Mesenchymal stem cell (in vitro differentiated cells and primary cell): ENCODE measurements at regions not wholly inside any gene's neighbourhood (a gene's known extent, or its start where the extent isn't known, plus 50 kb on each side); places are given as distances from the start of the nearest gene placed in this dataset.

Experiments
- DNase-seq: peaks from one replicate; pipeline ENCODE4 v3.0.0-alpha.2; 2013
- H2AFZ ChIP-seq: one replicate; pipeline ENCODE4 v1.6.1; 2013; ENCODE audit warnings: low read depth, mild to moderate bottlenecking, control low read depth, inconsistent platforms, low read length, moderate library complexity
- H2AK5ac ChIP-seq: 2 replicates; pipeline ENCODE4 v1.6.1; 2013; ENCODE audit warnings: low read length, moderate library complexity, mild to moderate bottlenecking, inconsistent platforms; ENCODE audit not compliant: severe bottlenecking
- H2BK120ac ChIP-seq: one replicate; pipeline ENCODE4 v1.6.1; 2013; ENCODE audit warnings: low read depth, mild to moderate bottlenecking, inconsistent platforms, low read length, moderate library complexity
- H2BK12ac ChIP-seq, 2 experiments: one replicate each; pipeline ENCODE4 v1.6.1; 2013; ENCODE audit warnings: inconsistent platforms in 2 of 2, low read length in 2 of 2, mild to moderate bottlenecking in 2 of 2, moderate library complexity in 2 of 2, control low read depth in 1 of 2
- H2BK15ac ChIP-seq: one replicate; pipeline ENCODE4 v1.6.1; 2013; ENCODE audit warnings: mild to moderate bottlenecking, low read depth, inconsistent platforms; ENCODE audit not compliant: poor library complexity, severe bottlenecking
- H2BK5ac ChIP-seq: 2 replicates; pipeline ENCODE4 v1.6.1; 2013; ENCODE audit warnings: low read depth, mild to moderate bottlenecking, low read length, control low read depth, inconsistent platforms; ENCODE audit not compliant: poor library complexity, severe bottlenecking
- H3K14ac ChIP-seq, 2 experiments: one replicate each; pipeline ENCODE4 v1.6.1; 2013; ENCODE audit warnings: inconsistent platforms in 2 of 2, low read length in 2 of 2, control low read depth in 1 of 2, mild to moderate bottlenecking in 1 of 2, moderate library complexity in 1 of 2
- H3K18ac ChIP-seq, 2 experiments: one replicate each; pipeline ENCODE4 v1.6.1; 2013; ENCODE audit warnings: inconsistent platforms in 2 of 2, low read length in 2 of 2, control low read depth in 1 of 2, low read depth in 1 of 2, mild to moderate bottlenecking in 1 of 2
- H3K23ac ChIP-seq, 2 experiments: one replicate each; pipeline ENCODE4 v1.6.1; 2013; ENCODE audit warnings: inconsistent platforms in 2 of 2, low read length in 2 of 2, mild to moderate bottlenecking in 2 of 2, moderate library complexity in 2 of 2, control low read depth in 1 of 2
- H3K27ac ChIP-seq: 2 replicates; pipeline ENCODE4 v1.5.1; 2013; ENCODE audit warnings: mild to moderate bottlenecking, moderate library complexity, low read length, control low read depth, inconsistent platforms; ENCODE audit not compliant: poor library complexity, severe bottlenecking
- H3K27me3 ChIP-seq, 2 experiments: 2 replicates each; pipeline versions ENCODE4 v1.6.1 to v1.7.0; 2013; ENCODE audit warnings: low read length in 2 of 2, mild to moderate bottlenecking in 2 of 2, moderate library complexity in 2 of 2, control low read depth in 1 of 2, inconsistent platforms in 1 of 2; ENCODE audit not compliant: control insufficient read depth in 1 of 2, insufficient read depth in 1 of 2
- H3K36me3 ChIP-seq, 2 experiments: 2 replicates each; pipeline versions ENCODE4 v1.6.1 to v1.7.0; 2013; ENCODE audit warnings: low read length in 2 of 2, control low read depth in 1 of 2, inconsistent platforms in 1 of 2, low read depth in 1 of 2, mild to moderate bottlenecking in 1 of 2; ENCODE audit not compliant: insufficient read depth in 2 of 2, control insufficient read depth in 1 of 2
- H3K4ac ChIP-seq, 2 experiments: one replicate each; pipeline ENCODE4 v1.6.1; 2013; ENCODE audit warnings: inconsistent platforms in 2 of 2, low read length in 2 of 2, mild to moderate bottlenecking in 2 of 2, moderate library complexity in 2 of 2, control low read depth in 1 of 2, low read depth in 1 of 2
- H3K4me1 ChIP-seq: 2 replicates; pipeline ENCODE4 v1.6.1; 2013; ENCODE audit warnings: low read depth, low read length, control low read depth; ENCODE audit not compliant: control insufficient read depth, insufficient read depth
- H3K4me2 ChIP-seq: 2 replicates; pipeline ENCODE4 v1.6.1; 2013; ENCODE audit warnings: low read length, mild to moderate bottlenecking, inconsistent platforms; ENCODE audit not compliant: poor library complexity, severe bottlenecking
- H3K4me3 ChIP-seq, 2 experiments: 2 replicates each; pipeline versions ENCODE4 v1.5.1 to v1.7.0; 2013; ENCODE audit warnings: low read length in 2 of 2, mild to moderate bottlenecking in 2 of 2, control low read depth in 1 of 2, low read depth in 1 of 2; ENCODE audit not compliant: insufficient read depth in 1 of 2
- H3K79me1 ChIP-seq: replicated peaks from 2 replicates; pipeline ENCODE4 v1.6.1; 2013; ENCODE audit warnings: mild to moderate bottlenecking, control low read depth, low read length, inconsistent platforms; ENCODE audit not compliant: poor library complexity, severe bottlenecking
- H3K9ac ChIP-seq: 2 replicates; pipeline ENCODE4 v1.7.0; 2013; ENCODE audit warnings: mild to moderate bottlenecking, low read length, moderate library complexity
- H3K9me3 ChIP-seq: 2 replicates; pipeline ENCODE4 v1.7.0; 2013; ENCODE audit warnings: mild to moderate bottlenecking, low read length; ENCODE audit not compliant: control insufficient read depth
- H4K8ac ChIP-seq: one replicate; pipeline ENCODE4 v1.6.1; 2013; ENCODE audit warnings: inconsistent platforms, mild to moderate bottlenecking, low read length, moderate library complexity
- H4K91ac ChIP-seq: one replicate; pipeline ENCODE4 v1.6.1; 2013; ENCODE audit warnings: mild to moderate bottlenecking, low read length, inconsistent platforms
- WGBS: methylation state at CpG from one replicate; pipeline ENCODE4 v1.1.7; 2013; ENCODE audit warnings: mixed read lengths; 5-methylcytosine and 5-hydroxymethylcytosine counted together

DNA sequence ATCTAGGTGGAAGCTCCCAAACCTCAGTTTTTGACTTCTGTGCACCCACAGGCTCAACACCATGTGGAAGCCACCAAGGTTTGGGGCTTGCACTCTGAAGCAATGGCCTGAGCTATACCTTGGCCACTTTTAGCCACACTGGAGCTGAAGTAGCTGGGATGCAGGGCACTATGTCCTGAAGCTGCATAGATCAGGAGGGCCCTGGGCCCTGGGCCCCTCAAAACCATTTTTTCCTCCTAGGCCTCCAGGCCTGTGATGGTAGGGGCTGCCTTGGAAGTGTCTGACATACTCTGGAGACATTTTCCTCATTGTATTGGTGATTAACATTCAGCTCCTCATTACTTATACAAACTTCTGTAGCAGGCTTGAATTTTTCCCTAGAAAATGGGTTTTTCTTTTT, 273.7 kb downstream of the FGF9 start:
- Histone ChIP-seq H3K9ac (no peak overlapping the region), H3K79me1 (no peaks in the 10 kb centered on the region), H3K4me2 (no peak overlapping the region), H3K9me3 (peaks cover 21% of the 10 kb centered on the region), H2BK120ac (no peak overlapping the region), H4K8ac (no peak overlapping the region), H3K27ac (no peak overlapping the region), H2BK15ac (no peak overlapping the region), H3K14ac (no peak overlapping the region), H3K4ac (no peak overlapping the region), H2BK12ac (no peak overlapping the region), H3K27me3 (no peaks in the 10 kb centered on the region), H3K4me1 (no peaks in the 10 kb centered on the region), H2AFZ (no peak overlapping the region), H2AK5ac (no peak overlapping the region), H3K36me3 (no peaks in the 10 kb centered on the region), H4K91ac (no peak overlapping the region), H3K4me3 (no peak overlapping the region), H3K18ac (no peak overlapping the region), H2BK5ac (no peak overlapping the region), H3K23ac (no peak overlapping the region)
- no peak for DNase-seq

DNA sequence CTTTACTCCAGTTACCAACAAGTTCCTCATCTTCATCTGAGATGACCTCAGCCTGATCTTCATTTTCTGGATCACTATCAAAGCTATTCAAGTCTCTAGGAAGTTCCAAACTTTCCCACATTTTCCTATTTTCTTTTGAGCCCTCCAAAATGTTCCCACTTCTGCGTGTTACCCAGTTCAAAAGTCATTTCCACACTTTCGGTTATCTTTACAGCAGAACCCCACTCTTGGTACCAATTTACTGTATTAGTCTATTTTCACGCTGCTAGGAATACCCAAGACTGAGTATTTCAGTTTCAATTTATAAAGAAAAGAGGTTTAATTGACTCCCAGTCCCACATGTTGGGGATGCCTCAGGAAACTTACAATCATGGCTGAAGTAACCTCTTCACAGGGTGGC, 274.3 kb downstream of the FGF9 start:
- H4K91ac ChIP-seq = no peak overlapping the region
- no peak overlapping the region for H4K8ac ChIP-seq
- H3K79me1 ChIP-seq = no peaks in the 10 kb centered on the region
- no peak for DNase-seq
- no peak overlapping the region for H3K4me3 ChIP-seq
- H3K27me3 ChIP-seq = no peaks in the 10 kb centered on the region
- H3K27ac ChIP-seq = no peak overlapping the region
- H3K4me1 ChIP-seq = no peaks in the 10 kb centered on the region
- H2AFZ ChIP-seq = no peak overlapping the region
- no peak overlapping the region for H2BK15ac ChIP-seq
- no peak overlapping the region for H2BK12ac ChIP-seq
- H3K23ac ChIP-seq = no peak overlapping the region
- no peaks in the 10 kb centered on the region for H3K36me3 ChIP-seq
- H2AK5ac ChIP-seq = no peak overlapping the region
- H2BK120ac ChIP-seq = no peak overlapping the region
- 88% methylated on average over 2 of the region's 3 CpGs for WGBS
- H3K4ac ChIP-seq = no peak overlapping the region
- H2BK5ac ChIP-seq = no peak overlapping the region
- H3K4me2 ChIP-seq = no peak overlapping the region
- peaks cover 21% of the 10 kb centered on the region for H3K9me3 ChIP-seq
- no peak overlapping the region for H3K14ac ChIP-seq
- no peak overlapping the region for H3K18ac ChIP-seq
- H3K9ac ChIP-seq = no peak overlapping the region

DNA sequence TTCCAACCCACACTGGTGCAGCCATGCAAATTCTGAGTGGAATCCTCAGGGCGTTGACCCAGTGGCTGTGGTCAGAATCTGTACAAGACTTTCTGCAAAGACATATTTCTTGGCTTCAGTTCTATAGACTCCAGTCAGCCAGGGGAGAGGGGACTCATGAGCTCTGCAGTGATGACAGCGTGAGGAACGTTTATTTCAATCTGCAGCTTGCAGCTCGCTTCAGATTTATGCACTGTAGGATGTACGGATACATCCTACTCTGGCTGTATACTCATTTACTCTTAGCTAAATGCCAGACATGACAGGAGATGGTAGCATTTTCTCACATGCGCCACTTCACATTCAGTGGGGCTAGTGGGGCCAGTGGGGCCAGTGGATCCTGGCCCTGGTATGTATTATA, 276.1 kb downstream of the FGF9 start:
- Histone ChIP-seq H3K9ac (no peak overlapping the region), H3K4me3 (no peak overlapping the region), H4K91ac (no peak overlapping the region), H3K27ac (no peak overlapping the region), H3K4ac (no peak overlapping the region), H3K27me3 (no peaks in the 10 kb centered on the region), H2BK5ac (no peak overlapping the region), H3K18ac (no peak overlapping the region), H2BK120ac (no peak overlapping the region), H2BK12ac (no peak overlapping the region), H2BK15ac (no peak overlapping the region), H3K23ac (no peak overlapping the region), H3K9me3 (peaks cover 19% of the 10 kb centered on the region), H2AFZ (no peak overlapping the region), H2AK5ac (no peak overlapping the region), H3K4me2 (no peak overlapping the region), H3K79me1 (no peaks in the 10 kb centered on the region), H3K36me3 (no peaks in the 10 kb centered on the region), H4K8ac (no peak overlapping the region), H3K14ac (no peak overlapping the region), H3K4me1 (no peaks in the 10 kb centered on the region)
- no peak for DNase-seq
- 86% methylated on average over 6 of the region's 6 CpGs for WGBS

DNA sequence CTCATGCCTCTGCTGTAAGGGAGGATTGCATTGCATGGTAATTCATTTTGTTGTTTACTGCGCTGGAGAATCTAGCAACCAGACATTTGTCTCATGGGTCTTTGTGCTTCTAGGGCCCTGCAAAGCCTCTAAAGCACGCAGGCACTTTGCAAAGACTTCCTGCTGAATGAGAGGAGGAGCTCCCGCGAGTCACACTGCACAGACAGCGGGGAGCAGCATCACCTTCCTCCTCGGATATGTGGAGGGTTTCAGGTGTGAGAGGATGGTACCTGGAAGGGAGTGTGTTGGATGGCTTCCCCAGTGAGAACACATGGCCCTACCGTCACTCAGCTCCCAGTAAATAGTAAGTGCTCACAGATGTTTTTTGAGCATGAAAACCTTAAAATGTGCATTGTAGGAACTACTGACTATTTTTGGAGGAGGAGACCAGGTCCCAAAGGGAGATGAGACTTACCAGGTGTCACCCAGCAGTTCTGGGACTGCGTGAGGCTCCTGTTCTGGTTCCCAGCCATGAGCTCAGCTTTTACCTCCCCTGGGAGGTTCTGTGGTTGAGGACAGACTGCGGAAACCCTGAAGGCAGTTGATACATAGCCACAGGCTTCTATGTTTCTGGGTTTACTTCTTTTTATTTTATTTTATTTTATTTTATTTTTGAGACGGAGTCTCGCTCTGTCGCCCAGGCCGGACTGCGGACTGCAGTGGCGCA, 278.0 kb downstream of the FGF9 start:
- Histone ChIP-seq H3K36me3 (no peaks in the 10 kb centered on the region), H3K4me3 (no peak overlapping the region), H3K4me1 (no peaks in the 10 kb centered on the region), H3K9me3 (peaks cover 19% of the 10 kb centered on the region), H2BK12ac (no peak overlapping the region), H2BK15ac (no peak overlapping the region), H3K4ac (no peak overlapping the region), H2BK5ac (no peak overlapping the region), H3K18ac (no peak overlapping the region), H2AK5ac (no peak overlapping the region), H3K14ac (no peak overlapping the region), H3K27ac (no peak overlapping the region), H4K91ac (no peak overlapping the region), H4K8ac (no peak overlapping the region), H3K27me3 (no peaks in the 10 kb centered on the region), H3K23ac (no peak overlapping the region), H3K79me1 (no peaks in the 10 kb centered on the region), H3K4me2 (no peak overlapping the region), H2AFZ (no peak overlapping the region), H2BK120ac (no peak overlapping the region), H3K9ac (no peak overlapping the region)
- no peak for DNase-seq
- 70% methylated on average over 12 of the region's 15 CpGs for WGBS
